Memory B cell (primary cell): ENCODE measurements at regions not wholly inside any gene's neighbourhood (a gene's known extent, or its start where the extent isn't known, plus 50 kb on each side); places are given as distances from the start of the nearest gene placed in this dataset.

ENCODE experiments used
- ATAC-seq: fragments of 150-1000 bp; cut with Tn5 transposase; 2 replicates; pipeline ENCODE4 v1.10.0; 2021; ENCODE audit warnings: low read depth, mild to moderate bottlenecking, moderate library complexity
- DNase-seq, 2 donors: peaks; one replicate each; pipeline ENCODE4 v3.0.0; 2022; ENCODE audit warnings: low spot score in 2 of 2
- H3K27ac Mint-ChIP-seq: one replicate; pipeline ENCODE4 v1.8.0; 2022; ENCODE audit warnings: mild to moderate bottlenecking, moderate library complexity, mixed read lengths
- H3K27me3 Mint-ChIP-seq: one replicate; pipeline ENCODE4 v1.8.0; 2022; ENCODE audit warnings: mixed read lengths
- H3K36me3 Mint-ChIP-seq: one replicate; pipeline ENCODE4 v1.8.0; 2022; ENCODE audit warnings: mild to moderate bottlenecking, mixed read lengths
- H3K4me1 Mint-ChIP-seq: one replicate; pipeline ENCODE4 v1.8.0; 2022; ENCODE audit warnings: mixed read lengths
- H3K4me3 Mint-ChIP-seq: one replicate; pipeline ENCODE4 v1.8.0; 2022; ENCODE audit warnings: mild to moderate bottlenecking, moderate library complexity, mixed read lengths
- H3K9me3 Mint-ChIP-seq: one replicate; pipeline ENCODE4 v1.8.0; 2022; ENCODE audit warnings: mixed read lengths

DNA sequence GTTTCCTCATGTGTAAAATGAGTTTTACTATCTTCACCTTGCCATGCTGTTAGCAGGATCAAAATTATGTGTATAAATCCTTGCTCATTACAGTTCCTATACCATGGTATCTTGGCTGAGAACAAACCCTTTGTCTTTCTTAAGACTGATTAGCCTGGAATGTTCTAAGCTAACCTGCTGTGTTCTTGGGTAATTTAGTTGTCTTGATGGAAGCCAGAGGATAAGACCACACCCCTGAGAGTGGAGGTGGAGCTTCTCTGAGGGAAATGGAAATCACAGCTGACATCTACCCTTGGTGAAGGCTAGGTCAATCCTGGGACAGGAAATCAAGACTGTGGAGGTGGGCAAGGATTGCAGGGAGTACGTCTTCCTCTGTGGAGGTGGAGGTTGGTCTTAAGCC is 206.1 kb upstream of the ARHGAP20 start:
- Mint-ChIP-seq H3K36me3 (peaks cover 3% of the 10 kb centered on the region), H3K27me3 (no peaks in the 10 kb centered on the region), H3K4me1 (peaks cover 19% of the 10 kb centered on the region), H3K4me3 (no peak overlapping the region), H3K9me3 (peaks cover 3% of the 10 kb centered on the region), H3K27ac (peak overlapping the region; percentile 68)
- DNase-seq (no peak), ATAC-seq (no peak)

DNA sequence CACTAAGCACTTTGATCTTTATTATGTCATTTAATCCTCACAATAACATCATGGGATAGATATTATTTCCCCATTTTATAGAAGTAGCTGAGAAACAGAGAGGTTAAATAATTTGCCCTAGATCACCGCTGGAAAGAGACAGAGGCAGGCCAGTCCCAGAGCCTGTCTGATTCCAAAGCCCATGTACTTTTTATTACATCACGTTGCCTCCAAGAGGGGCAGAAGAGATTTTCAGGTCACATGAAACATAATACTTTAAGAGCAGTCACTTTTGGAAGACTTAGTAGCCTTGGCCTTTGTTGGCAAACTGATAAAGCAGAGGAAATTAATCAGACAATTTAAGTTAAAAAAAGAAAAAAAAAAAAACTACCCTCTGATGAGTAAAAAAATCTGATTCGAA is 200.2 kb upstream of the ARHGAP20 start:
- Mint-ChIP-seq H3K36me3 (peaks cover 3% of the 10 kb centered on the region), H3K27ac (no peak overlapping the region), H3K4me3 (no peak overlapping the region), H3K9me3 (peaks cover 4% of the 10 kb centered on the region), H3K4me1 (peaks cover 9% of the 10 kb centered on the region), H3K27me3 (no peaks in the 10 kb centered on the region)
- ATAC-seq (no peak), DNase-seq (no peak)

DNA sequence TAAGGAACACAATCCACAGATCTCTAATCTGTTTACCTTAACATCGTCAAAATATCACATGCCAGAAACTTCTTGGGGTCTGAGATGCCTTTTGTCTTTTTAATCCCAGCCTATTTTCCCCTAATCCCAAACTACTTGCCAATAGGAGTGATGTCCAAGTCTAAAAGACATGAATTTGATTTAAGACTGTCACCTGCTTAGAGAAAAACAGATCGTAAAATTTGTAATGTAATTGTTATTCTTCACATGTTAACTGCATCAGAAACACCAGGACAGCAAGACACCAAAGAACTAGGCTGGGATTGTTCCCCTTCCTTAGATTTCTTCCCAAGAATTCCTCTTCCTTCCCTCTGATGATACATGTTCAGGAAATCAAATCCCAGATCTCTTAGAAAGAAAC is 198.1 kb upstream of the ARHGAP20 start:
- peaks cover 11% of the 10 kb centered on the region for H3K4me1 Mint-ChIP-seq

DNA sequence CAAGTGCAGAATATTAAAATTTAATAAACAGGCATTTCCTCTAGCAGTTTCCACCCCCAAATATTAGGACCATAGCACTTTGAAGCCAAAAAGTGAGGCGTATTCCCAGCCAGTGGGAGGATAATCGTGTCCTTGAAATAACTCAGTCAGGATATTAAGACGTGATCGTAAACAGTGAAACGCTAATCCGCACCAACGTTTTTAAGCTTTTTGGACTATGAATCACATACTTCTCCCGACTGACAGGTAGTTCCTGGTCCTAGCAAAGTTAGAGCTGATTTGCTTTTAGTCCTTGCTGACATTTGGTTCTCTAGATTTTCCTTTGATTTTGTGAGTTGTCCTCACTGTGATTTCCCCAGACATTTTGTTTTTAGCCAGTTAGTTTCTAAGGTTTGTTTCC is 197.1 kb upstream of the ARHGAP20 start:
- Mint-ChIP-seq H3K27me3 (no peaks in the 10 kb centered on the region), H3K4me3 (no peak overlapping the region)

More for the DNA sequence above, 198.1 kb upstream of the ARHGAP20 start:
- no peaks in the 10 kb centered on the region for H3K36me3 Mint-ChIP-seq
- no peak overlapping the region for H3K27ac Mint-ChIP-seq
- no peak overlapping the region for H3K4me3 Mint-ChIP-seq
- ATAC-seq (no peak), DNase-seq (no peak)
- no peaks in the 10 kb centered on the region for H3K27me3 Mint-ChIP-seq
- peaks cover 2% of the 10 kb centered on the region for H3K9me3 Mint-ChIP-seq

DNA sequence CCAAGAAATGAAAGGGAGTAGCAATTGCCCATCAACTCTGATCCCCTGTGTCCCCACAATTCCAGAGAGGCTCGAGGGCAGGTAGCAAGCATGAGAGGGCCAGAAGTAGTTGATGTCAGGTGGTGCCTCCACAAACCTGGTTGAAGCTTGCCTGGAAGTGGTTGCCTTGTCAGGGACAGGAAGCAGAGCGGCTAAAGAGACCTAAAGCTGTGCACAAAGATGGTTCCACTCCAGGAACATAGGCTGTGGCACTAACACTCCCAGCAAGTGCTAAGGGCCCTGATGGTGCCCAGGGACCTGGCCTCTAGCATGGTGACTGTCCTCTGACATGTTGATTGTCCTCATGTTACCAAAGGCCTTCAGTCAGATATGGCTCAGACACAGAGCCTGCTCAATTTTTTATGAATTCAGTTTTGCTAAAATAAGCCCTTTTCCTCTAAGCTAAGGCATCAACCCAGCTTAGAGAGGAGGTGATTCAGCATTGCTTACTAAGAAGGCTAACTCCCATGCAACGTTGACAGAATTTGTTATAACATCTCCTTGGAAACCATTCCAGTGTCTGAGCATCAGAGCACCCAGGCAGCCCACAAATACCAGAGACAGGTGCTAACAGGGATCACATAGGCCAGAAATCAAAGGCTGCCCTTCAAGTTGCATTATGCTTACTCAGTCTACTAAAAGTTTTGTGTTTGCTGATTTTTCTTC is 196.3 kb upstream of the ARHGAP20 start:
- H3K27ac Mint-ChIP-seq, result no peak overlapping the region
- ATAC-seq (no peak), DNase-seq (no peak)
- H3K27me3 Mint-ChIP-seq, result no peaks in the 10 kb centered on the region
- H3K36me3 Mint-ChIP-seq, result no peaks in the 10 kb centered on the region
- H3K4me1 Mint-ChIP-seq, result peaks cover 11% of the 10 kb centered on the region
- no peak overlapping the region for H3K4me3 Mint-ChIP-seq
- H3K9me3 Mint-ChIP-seq, result peaks cover 2% of the 10 kb centered on the region

More for the DNA sequence above, 197.1 kb upstream of the ARHGAP20 start:
- Mint-ChIP-seq H3K9me3 (peaks cover 2% of the 10 kb centered on the region), H3K4me1 (peaks cover 11% of the 10 kb centered on the region), H3K36me3 (no peaks in the 10 kb centered on the region), H3K27ac (no peak overlapping the region)
- no peak for ATAC-seq
- DNase-seq, result no peak

DNA sequence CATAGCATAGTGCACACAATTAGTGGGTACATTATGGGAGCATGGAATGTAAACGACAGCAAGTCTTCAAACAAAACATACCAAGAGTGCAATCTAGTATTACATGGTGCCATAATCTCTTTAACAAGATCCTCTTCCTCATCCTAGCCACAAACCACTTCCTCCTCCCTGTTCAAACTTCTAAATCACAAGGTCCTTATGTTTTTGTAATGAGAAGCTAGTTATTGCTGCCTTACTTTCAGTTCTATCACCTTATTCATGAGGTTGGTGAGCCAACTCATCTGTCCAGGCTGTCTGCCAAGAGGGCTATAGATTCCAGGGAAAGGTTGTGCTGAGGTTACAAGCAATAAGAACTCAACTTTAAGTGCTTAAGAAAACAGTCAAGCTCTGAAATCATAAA is 195.4 kb upstream of the ARHGAP20 start:
- DNase-seq, result no peak

DNA sequence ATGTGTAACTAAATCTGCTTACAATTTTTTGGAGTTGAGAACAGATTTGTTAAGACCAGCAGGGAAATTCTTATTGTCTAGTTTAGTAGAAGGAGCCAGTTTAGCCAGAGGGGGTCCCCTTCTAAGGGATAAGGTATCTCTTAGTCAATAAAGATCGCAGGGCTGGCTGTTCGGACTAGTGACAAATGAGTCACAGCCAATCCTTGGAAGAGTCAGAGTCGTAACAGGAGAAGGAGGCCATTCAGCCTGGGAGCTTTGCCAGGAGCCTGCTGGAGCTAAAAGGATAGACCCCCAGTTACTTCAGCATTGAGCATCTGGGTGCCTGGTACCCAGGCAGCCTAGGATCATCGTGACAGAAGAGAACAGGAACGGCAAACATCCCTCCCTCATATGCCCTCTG is 191.6 kb upstream of the ARHGAP20 start:
- Mint-ChIP-seq H3K27me3 (peaks cover 3% of the 10 kb centered on the region), H3K36me3 (peaks cover 2% of the 10 kb centered on the region), H3K27ac (no peak overlapping the region), H3K9me3 (peaks cover 2% of the 10 kb centered on the region), H3K4me1 (peaks cover 13% of the 10 kb centered on the region), H3K4me3 (no peak overlapping the region)
- no peak for ATAC-seq
- DNase-seq, result no peak

More for the DNA sequence above, 195.4 kb upstream of the ARHGAP20 start:
- Mint-ChIP-seq H3K36me3 (no peaks in the 10 kb centered on the region), H3K4me3 (peak overlapping the region; percentile 16), H3K4me1 (peaks cover 11% of the 10 kb centered on the region), H3K9me3 (peaks cover 2% of the 10 kb centered on the region), H3K27ac (peak overlapping the region; percentile 40), H3K27me3 (no peaks in the 10 kb centered on the region)
- peak; percentile 97 for ATAC-seq

DNA sequence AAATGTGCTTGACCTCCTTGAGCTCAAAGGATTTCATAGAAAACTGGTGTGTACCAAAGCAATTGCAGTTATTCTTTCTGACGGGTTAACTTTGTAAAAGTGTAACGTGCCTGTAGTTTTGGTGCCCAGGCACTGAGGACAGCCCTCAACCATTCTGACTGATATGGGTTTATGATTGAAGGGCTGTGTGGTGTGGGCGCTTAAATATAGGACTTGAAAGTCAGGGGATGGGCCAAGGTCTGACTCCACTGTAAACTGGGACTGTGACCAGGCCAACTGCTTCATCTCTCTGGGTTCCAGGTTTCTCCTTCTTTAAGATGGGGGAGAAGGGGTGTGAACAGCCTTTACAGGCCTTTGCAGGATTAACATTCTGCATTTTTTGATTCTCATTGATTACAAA is 191.1 kb upstream of the ARHGAP20 start:
- Mint-ChIP-seq H3K27ac (no peak overlapping the region), H3K9me3 (peaks cover 2% of the 10 kb centered on the region), H3K27me3 (peaks cover 3% of the 10 kb centered on the region), H3K36me3 (peaks cover 2% of the 10 kb centered on the region), H3K4me3 (no peak overlapping the region), H3K4me1 (peaks cover 13% of the 10 kb centered on the region)
- no peak for DNase-seq
- no peak for ATAC-seq

DNA sequence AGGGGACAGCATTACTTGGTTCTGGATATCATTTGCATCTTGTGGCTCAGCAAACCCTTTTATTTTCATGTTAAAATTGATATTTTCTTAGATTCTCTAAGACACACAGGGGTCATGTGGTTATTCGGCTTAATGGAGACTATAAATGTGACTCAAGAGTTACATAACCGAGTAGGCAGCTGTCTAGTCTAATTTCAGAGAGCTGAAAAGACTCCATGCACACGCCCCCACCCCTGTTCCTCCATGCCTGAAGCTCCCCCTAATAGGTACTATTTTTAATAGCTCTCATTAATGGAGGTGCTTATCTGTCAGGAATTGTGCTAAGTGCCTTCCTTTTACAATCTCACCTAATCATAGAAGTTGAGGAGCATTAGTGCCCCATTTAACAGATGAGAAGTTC is 189.2 kb upstream of the ARHGAP20 start:
- H3K27ac Mint-ChIP-seq, result no peak overlapping the region
- no peak overlapping the region for H3K4me3 Mint-ChIP-seq
- H3K4me1 Mint-ChIP-seq, result peaks cover 2% of the 10 kb centered on the region
- ATAC-seq (no peak), DNase-seq (no peak)
- peaks cover 2% of the 10 kb centered on the region for H3K36me3 Mint-ChIP-seq
- H3K9me3 Mint-ChIP-seq, result peaks cover 2% of the 10 kb centered on the region
- H3K27me3 Mint-ChIP-seq, result peaks cover 3% of the 10 kb centered on the region

DNA sequence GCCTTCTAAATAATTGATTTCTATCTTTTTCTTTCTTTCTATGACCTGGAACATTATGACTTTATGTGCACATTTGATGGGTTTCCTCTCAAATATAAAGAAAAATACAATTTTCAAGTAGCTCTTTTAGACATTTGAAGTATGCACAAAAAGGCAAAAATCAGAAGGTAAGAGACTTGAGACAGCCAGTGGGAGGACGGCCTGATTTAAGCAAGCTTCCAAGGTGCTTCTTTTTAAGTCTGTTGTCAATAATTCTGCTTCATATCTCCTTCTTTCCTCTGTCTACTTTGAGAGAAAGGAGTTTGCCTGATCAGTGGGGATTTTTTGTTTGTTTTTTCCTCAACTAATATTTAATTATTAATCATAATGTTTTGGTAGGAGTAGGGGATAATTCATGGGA is 188.2 kb upstream of the ARHGAP20 start:
- Mint-ChIP-seq H3K27ac (no peak overlapping the region), H3K4me3 (no peak overlapping the region), H3K9me3 (peaks cover 2% of the 10 kb centered on the region), H3K36me3 (peaks cover 2% of the 10 kb centered on the region), H3K4me1 (peaks cover 2% of the 10 kb centered on the region), H3K27me3 (peaks cover 3% of the 10 kb centered on the region)
- ATAC-seq (no peak), DNase-seq (no peak)

DNA sequence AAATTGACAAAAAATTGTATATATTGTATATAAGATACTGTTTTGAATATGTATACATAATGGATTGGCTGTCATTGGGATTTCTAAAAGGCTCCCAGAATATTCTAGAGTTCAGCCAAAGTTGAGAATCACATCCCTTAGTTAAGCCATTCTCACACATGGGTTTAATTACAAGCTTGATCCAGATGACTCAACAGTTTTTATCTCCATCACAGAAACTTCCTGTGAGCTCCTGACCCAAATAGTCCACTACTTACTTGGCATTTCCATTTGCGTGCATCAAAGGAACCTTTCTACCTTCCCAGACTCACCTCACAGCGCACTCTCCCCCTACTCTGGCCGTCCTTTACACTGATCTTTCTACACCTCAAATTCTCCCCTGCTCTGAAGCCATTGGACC is 184.8 kb upstream of the ARHGAP20 start:
- peaks cover 2% of the 10 kb centered on the region for H3K36me3 Mint-ChIP-seq
- DNase-seq, result no peak
- H3K27me3 Mint-ChIP-seq, result peaks cover 3% of the 10 kb centered on the region
- no peak overlapping the region for H3K27ac Mint-ChIP-seq
- no peak for ATAC-seq
- H3K4me3 Mint-ChIP-seq, result no peak overlapping the region
- peaks cover 2% of the 10 kb centered on the region for H3K9me3 Mint-ChIP-seq
- peaks cover 2% of the 10 kb centered on the region for H3K4me1 Mint-ChIP-seq

DNA sequence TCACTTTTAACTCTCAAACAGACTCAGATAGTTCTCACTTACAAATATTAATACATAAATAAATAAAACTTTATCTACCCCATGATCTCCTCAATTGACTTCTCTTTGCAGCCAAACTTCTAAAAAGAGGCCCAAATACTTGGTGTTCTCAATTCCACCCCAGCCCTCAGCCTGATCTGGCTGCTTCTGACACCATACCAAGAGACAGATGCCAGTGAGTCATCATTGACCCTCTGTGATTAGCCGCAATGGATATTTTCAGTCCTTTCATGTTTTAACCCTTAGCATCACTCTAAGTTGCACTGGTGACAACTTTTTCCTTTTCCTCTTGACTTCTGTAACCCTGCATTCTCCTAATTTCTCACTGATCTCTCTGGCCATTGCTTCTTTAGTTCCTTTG is 184.1 kb upstream of the ARHGAP20 start:
- H3K9me3 Mint-ChIP-seq, result peaks cover 2% of the 10 kb centered on the region
- H3K4me1 Mint-ChIP-seq, result no peaks in the 10 kb centered on the region
- H3K36me3 Mint-ChIP-seq, result peaks cover 2% of the 10 kb centered on the region
- DNase-seq, result no peak
- no peak for ATAC-seq
- H3K27ac Mint-ChIP-seq, result no peak overlapping the region
- H3K27me3 Mint-ChIP-seq, result no peaks in the 10 kb centered on the region
- H3K4me3 Mint-ChIP-seq, result no peak overlapping the region

DNA sequence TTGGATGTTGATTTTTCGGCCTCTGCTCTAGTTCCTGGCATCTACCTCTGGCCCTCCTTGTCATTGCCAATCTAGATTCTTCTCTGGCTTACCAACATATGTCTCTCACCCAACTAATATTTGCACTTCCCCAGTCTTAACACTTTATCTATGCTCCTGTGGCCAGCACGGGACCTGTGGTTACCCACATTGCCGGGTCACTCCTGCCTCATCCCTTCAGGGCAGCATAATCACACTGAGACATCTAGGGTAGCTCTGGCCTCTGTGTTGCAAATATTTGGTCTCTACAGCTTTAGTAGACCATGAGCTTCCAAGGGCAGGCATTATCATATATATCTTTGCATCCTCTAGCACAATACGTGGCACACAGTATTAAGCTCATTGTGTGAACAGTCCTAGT is 182.0 kb upstream of the ARHGAP20 start:
- DNase-seq (no peak), ATAC-seq (no peak)
- H3K27me3 Mint-ChIP-seq, result no peaks in the 10 kb centered on the region
- H3K4me3 Mint-ChIP-seq, result no peak overlapping the region
- no peaks in the 10 kb centered on the region for H3K4me1 Mint-ChIP-seq
- no peaks in the 10 kb centered on the region for H3K36me3 Mint-ChIP-seq
- peaks cover 2% of the 10 kb centered on the region for H3K9me3 Mint-ChIP-seq
- no peak overlapping the region for H3K27ac Mint-ChIP-seq

DNA sequence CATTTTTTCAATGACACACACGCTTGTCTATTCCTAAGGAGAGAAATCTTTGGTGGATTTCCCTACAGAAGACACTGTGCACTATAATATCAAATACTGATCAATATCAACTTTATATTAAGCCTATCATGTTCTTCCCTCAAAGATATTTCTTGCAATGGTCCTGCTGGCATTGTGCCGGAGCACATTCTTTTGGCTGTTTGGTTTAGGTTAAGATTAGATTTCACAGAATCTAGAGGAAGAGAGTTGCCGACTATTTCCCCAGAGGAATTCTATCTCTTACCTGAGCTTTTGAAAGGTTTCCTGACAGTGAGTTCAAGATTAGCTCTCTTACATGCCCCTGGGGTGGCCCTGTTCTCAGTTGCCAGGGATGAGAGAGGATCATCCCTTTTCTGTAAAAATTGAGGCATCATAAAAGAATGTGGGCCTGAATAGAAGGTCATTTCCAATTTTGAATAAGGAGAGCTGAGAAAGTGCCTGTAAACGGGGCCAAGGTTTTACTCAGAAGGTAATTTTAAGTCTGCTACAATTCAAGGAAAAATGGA is 180.6 kb upstream of the ARHGAP20 start:
- ATAC-seq (no peak), DNase-seq (no peak)
- H3K9me3 Mint-ChIP-seq, result peaks cover 2% of the 10 kb centered on the region
- H3K27me3 Mint-ChIP-seq, result no peaks in the 10 kb centered on the region
- H3K4me1 Mint-ChIP-seq, result no peaks in the 10 kb centered on the region
- no peaks in the 10 kb centered on the region for H3K36me3 Mint-ChIP-seq
- H3K4me3 Mint-ChIP-seq, result no peak overlapping the region
- H3K27ac Mint-ChIP-seq, result no peak overlapping the region

DNA sequence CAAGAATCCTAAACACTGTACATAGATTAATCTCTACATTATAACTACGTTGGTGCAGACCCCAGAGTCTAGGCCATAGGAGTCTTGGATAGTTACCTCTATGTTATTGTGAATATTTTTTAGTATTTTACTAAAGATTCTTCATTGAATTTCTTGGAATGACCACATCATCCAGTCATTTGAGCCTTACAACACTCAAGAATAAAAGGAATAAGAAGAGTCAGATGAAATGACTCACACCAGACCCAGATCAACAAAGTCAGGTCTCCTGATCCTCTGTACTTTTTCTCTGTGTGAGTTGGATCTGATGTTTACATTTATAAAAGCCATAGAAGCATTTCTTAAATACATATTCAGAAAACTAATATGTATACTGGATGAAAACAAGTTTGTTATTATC is 179.2 kb upstream of the ARHGAP20 start:
- H3K27me3 Mint-ChIP-seq, result no peaks in the 10 kb centered on the region
- ATAC-seq (no peak), DNase-seq (no peak)
- no peak overlapping the region for H3K27ac Mint-ChIP-seq
- no peaks in the 10 kb centered on the region for H3K4me1 Mint-ChIP-seq
- H3K4me3 Mint-ChIP-seq, result no peak overlapping the region
- H3K9me3 Mint-ChIP-seq, result no peaks in the 10 kb centered on the region
- no peaks in the 10 kb centered on the region for H3K36me3 Mint-ChIP-seq
